ENCODE measurements at regions not wholly inside any gene's neighbourhood (a gene's known extent, or its start where the extent isn't known, plus 50 kb on each side); places are given as distances from the start of the nearest gene placed in this dataset.

- TF ChIP-seq, protein P1, sequence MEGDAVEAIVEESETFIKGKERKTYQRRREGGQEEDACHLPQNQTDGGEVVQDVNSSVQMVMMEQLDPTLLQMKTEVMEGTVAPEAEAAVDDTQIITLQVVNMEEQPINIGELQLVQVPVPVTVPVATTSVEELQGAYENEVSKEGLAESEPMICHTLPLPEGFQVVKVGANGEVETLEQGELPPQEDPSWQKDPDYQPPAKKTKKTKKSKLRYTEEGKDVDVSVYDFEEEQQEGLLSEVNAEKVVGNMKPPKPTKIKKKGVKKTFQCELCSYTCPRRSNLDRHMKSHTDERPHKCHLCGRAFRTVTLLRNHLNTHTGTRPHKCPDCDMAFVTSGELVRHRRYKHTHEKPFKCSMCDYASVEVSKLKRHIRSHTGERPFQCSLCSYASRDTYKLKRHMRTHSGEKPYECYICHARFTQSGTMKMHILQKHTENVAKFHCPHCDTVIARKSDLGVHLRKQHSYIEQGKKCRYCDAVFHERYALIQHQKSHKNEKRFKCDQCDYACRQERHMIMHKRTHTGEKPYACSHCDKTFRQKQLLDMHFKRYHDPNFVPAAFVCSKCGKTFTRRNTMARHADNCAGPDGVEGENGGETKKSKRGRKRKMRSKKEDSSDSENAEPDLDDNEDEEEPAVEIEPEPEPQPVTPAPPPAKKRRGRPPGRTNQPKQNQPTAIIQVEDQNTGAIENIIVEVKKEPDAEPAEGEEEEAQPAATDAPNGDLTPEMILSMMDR (IDR thresholded peaks at IDR 0.05): no peak
- TF ChIP-seq POLR2A (IDR thresholded peaks at IDR 0.05) (no peak), POLR2AphosphoS5 (IDR thresholded peaks at IDR 0.05) (no peak)
Observed at GRCh38 chr1:221794935-221795334, 53.0 kb upstream of the DUSP10 start.
